GM12865 (cell line): ENCODE measurements at regions not wholly inside any gene's neighbourhood (a gene's known extent, or its start where the extent isn't known, plus 50 kb on each side); places are given as distances from the start of the nearest gene placed in this dataset.
A peak's percentile ranks its signal among the peaks of the same experiment; 100 is the strongest.
"Not testable (repeated sequence)": the region's sequence is repeated elsewhere in the genome, so short reads cannot be mapped to it uniquely, and the experiment has no call there.

ENCODE experiments used
- DNase-seq: peaks from one replicate; pipeline ENCODE4 v3.0.0; 2010; ENCODE audit warnings: low read depth
- H3K4me3 ChIP-seq: 2 replicates; pipeline ENCODE4 v1.5.1; 2011; ENCODE audit warnings: mild to moderate bottlenecking, low read depth, low read length, control low read depth
- CTCF ChIP-seq: IDR thresholded peaks from 2 replicates; pipeline ENCODE4 v1.5.1; 2011; ENCODE audit warnings: low read length, control low read depth, low read depth, inconsistent platforms; ENCODE audit not compliant: insufficient read depth; ENCODE audit errors: missing control alignments

GRCh38 chr2:210376694-210377093 lies 61.7 kb upstream of the MYL1 start:
- no peak overlapping the region for H3K4me3 ChIP-seq
- no peak for TF ChIP-seq CTCF
- DNase-seq, result no peak

GRCh38 chr2:210370562-210370961 lies 55.6 kb upstream of the MYL1 start:
- H3K4me3 ChIP-seq, result no peak overlapping the region
- no peak for DNase-seq
- no peak for TF ChIP-seq CTCF

GRCh38 chr2:210366675-210367080 lies 51.7 kb upstream of the MYL1 start:
- no peak for TF ChIP-seq CTCF
- peak; percentile 33 for DNase-seq
- H3K4me3 ChIP-seq, result no peak overlapping the region

- DNase-seq, H3K4me3 ChIP-seq: not testable (repeated sequence)
Measured at GRCh38 chr2:210365475-210365874, 50.5 kb upstream of the MYL1 start.
